GM12891 (cell line): ENCODE measurements at regions not wholly inside any gene's neighbourhood (a gene's known extent, or its start where the extent isn't known, plus 50 kb on each side); places are given as distances from the start of the nearest gene placed in this dataset.

Experiments
- DNase-seq: peaks from one replicate; pipeline ENCODE4 v3.0.0; 2011; ENCODE audit warnings: low spot score; ENCODE audit not compliant: insufficient read length
- FAIRE-seq: peaks from 2 replicates; lab custom pipeline; 2011; peaks lifted over from hg19 to GRCh38; lab: Jason Lieb, UNC
- PAX5 ChIP-seq: IDR thresholded peaks from 2 replicates; pipeline ENCODE4 v1.6.1; 2011; ENCODE audit warnings: low read length, moderate library complexity, mild to moderate bottlenecking; ENCODE audit not compliant: insufficient read depth, severe bottlenecking
- POLR2A ChIP-seq: IDR thresholded peaks from 2 replicates; pipeline ENCODE4 v1.6.1; 2011; ENCODE audit warnings: low read depth, low read length, control low read depth
- POLR2AphosphoS5 ChIP-seq: IDR thresholded peaks from 2 replicates; pipeline ENCODE4 v1.6.1; 2011; ENCODE audit warnings: low read depth, low read length, control low read depth
- POU2F2 ChIP-seq: IDR thresholded peaks from 2 replicates; pipeline ENCODE4 v1.6.1; 2011; ENCODE audit warnings: low read depth, mild to moderate bottlenecking, control low read depth, low read length, moderate library complexity
- SPI1 ChIP-seq: IDR thresholded peaks from 2 replicates; pipeline ENCODE4 v1.6.1; 2011; ENCODE audit warnings: low read depth, low read length, control low read depth
- TAF1 ChIP-seq: IDR thresholded peaks from 2 replicates; pipeline ENCODE4 v1.6.1; 2011; ENCODE audit warnings: low read depth, low read length, control low read depth

DNA sequence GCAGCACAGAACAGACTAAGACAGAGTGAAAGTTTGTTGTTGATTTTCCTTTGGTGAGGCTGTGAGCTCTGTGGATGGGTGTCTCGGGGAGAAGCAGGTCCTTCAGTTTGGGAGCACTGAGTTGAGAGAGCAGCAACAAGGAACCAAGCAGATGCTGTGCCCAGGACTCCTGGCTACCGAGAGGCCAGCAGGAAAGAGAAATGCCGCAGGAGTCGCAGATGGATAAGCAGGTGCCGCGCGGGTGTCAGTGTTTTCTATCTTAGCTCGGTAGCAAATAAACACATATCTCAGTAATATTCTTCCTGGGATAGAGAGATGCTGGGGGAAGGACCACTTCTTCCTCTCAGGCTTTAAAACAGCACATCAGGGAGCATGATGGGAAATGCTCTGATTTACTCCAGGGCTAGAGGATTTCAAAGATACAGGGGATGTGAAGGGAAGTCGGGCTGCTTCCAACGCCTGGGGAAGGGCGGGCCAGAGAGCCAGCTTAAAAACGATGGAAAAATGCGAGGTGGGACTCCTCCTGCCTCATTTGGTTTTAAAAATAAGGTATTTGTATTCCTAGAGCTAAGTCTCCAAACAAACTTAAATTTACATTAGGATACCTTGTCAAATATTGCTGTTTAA is 470.7 kb upstream of the B3GAT1 start:
- no peak for FAIRE-seq
- TF ChIP-seq TAF1, result no peak
- no peak for TF ChIP-seq POLR2A
- no peak for DNase-seq

DNA sequence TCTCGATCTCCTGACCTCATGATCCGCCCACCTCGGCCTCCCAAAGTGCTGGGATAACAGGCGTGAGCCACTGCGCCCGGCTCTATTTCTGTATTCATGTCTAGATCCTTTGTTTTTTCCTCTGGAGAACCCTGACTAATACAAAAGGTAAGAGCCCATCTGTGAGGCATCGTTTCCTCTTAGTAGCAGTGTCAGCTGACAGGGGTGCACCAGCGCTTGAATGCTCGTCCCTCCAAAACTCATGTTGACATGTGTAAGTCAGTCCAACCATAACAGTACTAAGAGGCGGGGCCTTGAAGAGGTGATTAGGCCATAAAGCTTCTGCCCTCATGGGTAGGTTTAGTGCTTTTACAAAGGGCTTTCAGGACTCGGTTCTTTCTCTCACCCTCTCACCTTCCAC is 470.1 kb upstream of the B3GAT1 start:
- TF ChIP-seq PAX5, result no peak
- DNase-seq, result no peak
- FAIRE-seq, result no peak

- no peak for DNase-seq
- TF ChIP-seq POU2F2 (no peak), TAF1 (no peak), PAX5 (no peak), POLR2AphosphoS5 (no peak), POLR2A (no peak), SPI1 (no peak)
- FAIRE-seq, result no peak
Measured at GRCh38 chr11:134880788-134881187, 468.7 kb upstream of the B3GAT1 start.

- TF ChIP-seq TAF1 (no peak), POU2F2 (no peak), POLR2AphosphoS5 (no peak), POLR2A (no peak)
- no peak for DNase-seq
- FAIRE-seq, result no peak
Measured at GRCh38 chr11:134879931-134880330, 467.9 kb upstream of the B3GAT1 start.

- no peak for DNase-seq
- no peak for TF ChIP-seq PAX5
- no peak for TF ChIP-seq POU2F2
- no peak for TF ChIP-seq POLR2A
- TF ChIP-seq POLR2AphosphoS5, result no peak
- TF ChIP-seq SPI1, result no peak
- no peak for TF ChIP-seq TAF1
- no peak for FAIRE-seq
Measured at GRCh38 chr11:134879341-134879740, 467.3 kb upstream of the B3GAT1 start.

GRCh38 chr11:134878785-134879184 is 466.7 kb upstream of the B3GAT1 start:
- FAIRE-seq (no peak), DNase-seq (no peak)
- TF ChIP-seq POLR2AphosphoS5 (no peak), SPI1 (no peak), TAF1 (no peak), POLR2A (no peak), PAX5 (no peak), POU2F2 (no peak)

GRCh38 chr11:134876226-134876625 is 464.2 kb upstream of the B3GAT1 start:
- TF ChIP-seq PAX5 (no peak), POLR2AphosphoS5 (no peak), POLR2A (no peak), POU2F2 (no peak), TAF1 (no peak), SPI1 (no peak)
- FAIRE-seq (no peak), DNase-seq (no peak)

- FAIRE-seq, result no peak
- TF ChIP-seq POU2F2 (no peak), POLR2AphosphoS5 (no peak), PAX5 (no peak), SPI1 (no peak), TAF1 (no peak), POLR2A (no peak)
- no peak for DNase-seq
Measured at GRCh38 chr11:134866981-134867675, 455.1 kb upstream of the B3GAT1 start.

DNA sequence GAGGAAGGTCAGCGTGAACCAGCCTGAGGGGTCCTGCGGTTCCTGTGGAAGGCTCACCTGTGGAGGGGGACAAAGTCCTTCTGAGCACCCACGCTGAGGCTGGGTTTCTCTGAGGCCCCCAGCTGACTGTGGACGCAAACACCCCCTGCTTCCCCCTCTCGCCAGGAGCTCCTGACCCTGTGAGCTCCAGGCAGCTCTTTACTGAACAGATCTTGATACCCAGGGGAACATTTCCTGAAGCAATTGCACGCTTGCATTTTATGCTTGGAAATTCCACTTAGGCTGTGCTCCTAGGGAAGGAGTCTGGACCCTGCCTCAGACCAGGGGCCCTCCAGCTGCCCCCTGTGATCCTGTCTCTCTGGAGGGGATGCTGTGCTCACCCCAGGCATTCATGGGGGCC is 454.2 kb upstream of the B3GAT1 start:
- no peak for DNase-seq
- FAIRE-seq, result no peak
- TF ChIP-seq SPI1 (no peak), PAX5 (no peak), POU2F2 (no peak), TAF1 (no peak), POLR2AphosphoS5 (no peak), POLR2A (no peak)

DNA sequence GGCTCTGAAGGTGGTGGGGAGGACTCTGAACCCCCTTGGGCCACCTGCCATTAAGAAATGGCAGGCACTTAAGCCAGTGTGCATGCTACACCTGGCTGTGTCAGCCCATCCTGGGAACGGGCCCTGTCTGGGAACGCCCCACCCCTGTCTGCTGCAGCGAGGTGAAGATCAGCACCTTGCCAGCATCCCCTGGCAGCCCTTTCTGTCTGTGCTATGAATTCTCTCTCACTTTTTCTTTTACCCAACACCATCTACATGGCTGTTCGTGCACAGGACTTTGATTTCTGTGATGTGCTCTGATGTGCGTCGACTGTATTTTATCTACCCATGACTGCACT is 452.9 kb upstream of the B3GAT1 start:
- DNase-seq (no peak), FAIRE-seq (no peak)
- TF ChIP-seq SPI1 (no peak), POU2F2 (no peak), POLR2A (no peak), PAX5 (no peak), TAF1 (no peak), POLR2AphosphoS5 (no peak)
